Right atrium auricular region (tissue), 2 donors: ENCODE measurements at regions not wholly inside any gene's neighbourhood (a gene's known extent, or its start where the extent isn't known, plus 50 kb on each side); places are given as distances from the start of the nearest gene placed in this dataset.

Experiments
- DNase-seq: peaks from one replicate; pipeline ENCODE4 v3.0.0-alpha.2; 2019; ENCODE audit warnings: low spot score
- H3K27ac ChIP-seq, 2 donors: fragments of 200-600 bp; sonication (generic); 1 replicate in 1 of 2; 2 replicates in 1 of 2; pipeline ENCODE4 v1.5.1; 2016 to 2019
- H3K27me3 ChIP-seq, 2 donors: fragments of 200-600 bp; sonication (generic); one replicate each; pipeline versions ENCODE4 v1.5.1 to v1.6.0; 2017 to 2019
- H3K36me3 ChIP-seq: fragments of 200-600 bp; sonication (generic); one replicate; pipeline ENCODE4 v1.5.1; 2016
- H3K4me1 ChIP-seq, 2 donors: fragments of 200-600 bp; sonication (generic); one replicate each; pipeline versions ENCODE4 v1.5.1 to v1.6.0; 2017 to 2019
- H3K4me3 ChIP-seq, 2 donors: fragments of 200-600 bp; sonication (generic); 1 replicate in 1 of 2; 2 replicates in 1 of 2; pipeline ENCODE4 v1.5.1; 2017 to 2019; ENCODE audit warnings: mild to moderate bottlenecking in 1 of 2, moderate library complexity in 1 of 2
- H3K9me3 ChIP-seq, 2 donors: fragments of 200-600 bp; sonication (generic); one replicate each; pipeline ENCODE4 v1.5.1; 2019
- CTCF ChIP-seq, 2 donors: fragments of 200-600 bp; sonication (generic); IDR thresholded peaks; one replicate each; pipeline ENCODE4 v1.5.1; 2019; ENCODE audit warnings: antibody characterized with exemption in 2 of 2

- H3K4me3 ChIP-seq = no peak overlapping the region
- DNase-seq = no peak
- no peak for TF ChIP-seq CTCF (IDR thresholded peaks at IDR 0.05)
- no peaks in the 10 kb centered on the region for H3K4me1 ChIP-seq
- H3K36me3 ChIP-seq = no peaks in the 10 kb centered on the region
- no peak overlapping the region for H3K27ac ChIP-seq
- no peaks in the 10 kb centered on the region for H3K27me3 ChIP-seq
- H3K9me3 ChIP-seq = no peaks in the 10 kb centered on the region
Observed at GRCh38 chr12:77153706-77154105, 88.3 kb upstream of the E2F7 start.

GRCh38 chr12:77152623-77153193, 87.3 kb upstream of the E2F7 start:
- Histone ChIP-seq H3K4me1 (no peaks in the 10 kb centered on the region), H3K9me3 (no peaks in the 10 kb centered on the region), H3K36me3 (no peaks in the 10 kb centered on the region), H3K27ac (no peak overlapping the region), H3K4me3 (no peak overlapping the region), H3K27me3 (no peaks in the 10 kb centered on the region)
- DNase-seq = no peak
- TF ChIP-seq CTCF (IDR thresholded peaks at IDR 0.05) = peak; percentile 14 to 69

GRCh38 chr12:77151030-77151429, 85.7 kb upstream of the E2F7 start:
- H3K4me1 ChIP-seq = no peaks in the 10 kb centered on the region
- no peak for TF ChIP-seq CTCF (IDR thresholded peaks at IDR 0.05)
- H3K36me3 ChIP-seq = no peaks in the 10 kb centered on the region
- H3K27me3 ChIP-seq = no peaks in the 10 kb centered on the region
- no peak overlapping the region for H3K27ac ChIP-seq
- H3K9me3 ChIP-seq = no peaks in the 10 kb centered on the region
- H3K4me3 ChIP-seq = no peak overlapping the region
- no peak for DNase-seq

GRCh38 chr12:77133566-77133965, 68.2 kb upstream of the E2F7 start:
- Histone ChIP-seq H3K4me1 (no peaks in the 10 kb centered on the region), H3K27ac (no peak overlapping the region), H3K9me3 (no peaks in the 10 kb centered on the region), H3K27me3 (no peaks in the 10 kb centered on the region), H3K4me3 (no peak overlapping the region), H3K36me3 (no peaks in the 10 kb centered on the region)
- DNase-seq = no peak
- no peak for TF ChIP-seq CTCF (IDR thresholded peaks at IDR 0.05)

- Histone ChIP-seq H3K9me3 (no peaks in the 10 kb centered on the region), H3K4me1 (no peaks in the 10 kb centered on the region), H3K27ac (no peak overlapping the region), H3K4me3 (no peak overlapping the region), H3K27me3 (no peaks in the 10 kb centered on the region), H3K36me3 (no peaks in the 10 kb centered on the region)
- DNase-seq = no peak
- TF ChIP-seq CTCF (IDR thresholded peaks at IDR 0.05) = no peak
Observed at GRCh38 chr12:77131977-77132490, 66.7 kb upstream of the E2F7 start.

GRCh38 chr12:77130193-77130592, 64.8 kb upstream of the E2F7 start:
- Histone ChIP-seq H3K27me3 (no peaks in the 10 kb centered on the region), H3K4me3 (no peak overlapping the region), H3K36me3 (no peaks in the 10 kb centered on the region), H3K9me3 (no peaks in the 10 kb centered on the region), H3K27ac (no peak overlapping the region), H3K4me1 (no peaks in the 10 kb centered on the region)
- no peak for DNase-seq
- TF ChIP-seq CTCF (IDR thresholded peaks at IDR 0.05) = no peak
